ENCODE measurements at regions not wholly inside any gene's neighbourhood (a gene's known extent, or its start where the extent isn't known, plus 50 kb on each side); places are given as distances from the start of the nearest gene placed in this dataset.

DNA sequence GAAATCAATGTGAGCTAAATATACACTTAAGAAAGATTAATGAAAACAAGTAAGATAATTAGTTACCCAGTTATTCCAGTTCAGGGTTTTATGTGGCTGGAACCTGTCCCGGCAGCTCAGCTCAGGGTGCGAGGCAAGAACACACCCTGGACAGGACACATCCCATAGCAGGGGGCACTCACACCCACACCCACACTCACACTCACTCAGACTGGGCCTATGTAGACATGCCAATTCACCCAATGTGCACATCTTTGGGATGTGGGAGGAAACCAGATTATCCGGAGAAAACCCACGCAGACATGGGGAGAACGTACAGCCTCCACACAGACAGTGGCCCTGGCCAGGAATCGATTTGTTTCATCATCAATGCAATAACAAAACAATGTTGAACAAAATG is 66.0 kb upstream of the TMCC3 start:
- intact Hi-C loops (cut with DNase I) = no loop called here
- DNase-seq (ENCODE audit: extremely low spot score in 2 of 2) = peak in 1 of 2 donors; percentile 56
- TF ChIP-seq, protein P1, sequence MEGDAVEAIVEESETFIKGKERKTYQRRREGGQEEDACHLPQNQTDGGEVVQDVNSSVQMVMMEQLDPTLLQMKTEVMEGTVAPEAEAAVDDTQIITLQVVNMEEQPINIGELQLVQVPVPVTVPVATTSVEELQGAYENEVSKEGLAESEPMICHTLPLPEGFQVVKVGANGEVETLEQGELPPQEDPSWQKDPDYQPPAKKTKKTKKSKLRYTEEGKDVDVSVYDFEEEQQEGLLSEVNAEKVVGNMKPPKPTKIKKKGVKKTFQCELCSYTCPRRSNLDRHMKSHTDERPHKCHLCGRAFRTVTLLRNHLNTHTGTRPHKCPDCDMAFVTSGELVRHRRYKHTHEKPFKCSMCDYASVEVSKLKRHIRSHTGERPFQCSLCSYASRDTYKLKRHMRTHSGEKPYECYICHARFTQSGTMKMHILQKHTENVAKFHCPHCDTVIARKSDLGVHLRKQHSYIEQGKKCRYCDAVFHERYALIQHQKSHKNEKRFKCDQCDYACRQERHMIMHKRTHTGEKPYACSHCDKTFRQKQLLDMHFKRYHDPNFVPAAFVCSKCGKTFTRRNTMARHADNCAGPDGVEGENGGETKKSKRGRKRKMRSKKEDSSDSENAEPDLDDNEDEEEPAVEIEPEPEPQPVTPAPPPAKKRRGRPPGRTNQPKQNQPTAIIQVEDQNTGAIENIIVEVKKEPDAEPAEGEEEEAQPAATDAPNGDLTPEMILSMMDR (IDR thresholded peaks at IDR 0.05) = no peak
- TF ChIP-seq POLR2AphosphoS5 (IDR thresholded peaks at IDR 0.05; ENCODE audit: insufficient read depth in 1 of 2, low read depth in 1 of 2) (no peak), POLR2A (IDR thresholded peaks at IDR 0.05) (no peak)
- H3K4me1 ChIP-seq = peaks cover 7% of the 10 kb centered on the region
- no peak overlapping the region for H3K4me3 ChIP-seq
- H3K9me3 ChIP-seq = no peaks in the 10 kb centered on the region
- no peak overlapping the region for H3K27ac ChIP-seq
- H3K36me3 ChIP-seq = no peaks in the 10 kb centered on the region
- H3K27me3 ChIP-seq = no peaks in the 10 kb centered on the region

DNA sequence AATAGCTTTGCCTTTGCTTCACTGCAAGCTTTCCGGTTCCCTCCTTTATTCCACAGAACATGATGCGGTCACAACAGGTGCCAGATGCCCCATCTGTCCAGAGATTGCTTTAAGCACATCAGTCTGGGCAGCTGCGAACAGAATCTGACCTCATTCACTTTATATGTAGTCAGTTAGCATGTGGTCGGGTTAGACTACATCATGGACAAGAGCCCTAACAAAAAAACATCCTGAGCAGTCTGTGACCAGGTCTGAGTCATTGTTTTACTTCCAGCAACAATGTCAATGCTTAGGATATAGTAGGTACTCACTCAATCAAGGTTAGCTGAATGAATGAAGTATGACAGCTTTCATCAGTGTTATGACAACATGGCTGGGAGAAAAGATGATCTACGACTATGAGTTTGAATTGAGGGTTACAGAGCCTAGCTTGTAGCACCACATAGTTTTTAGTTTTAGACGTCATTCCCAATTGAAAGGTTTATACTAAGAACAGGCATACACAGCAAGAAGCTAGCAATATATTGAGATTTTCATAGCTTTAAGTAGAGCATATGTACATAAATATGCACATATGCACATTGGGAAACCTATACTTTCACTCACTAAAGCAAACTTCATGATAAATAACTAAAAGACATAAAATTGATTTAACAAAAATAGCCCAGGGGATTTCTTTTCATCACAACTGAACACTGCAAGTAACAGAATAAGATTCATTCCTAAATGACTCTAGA is 64.2 kb upstream of the TMCC3 start:
- TF ChIP-seq, protein P1 (IDR thresholded peaks at IDR 0.05) = no peak
- no peak for TF ChIP-seq POLR2AphosphoS5 (IDR thresholded peaks at IDR 0.05; ENCODE audit: insufficient read depth in 1 of 2, low read depth in 1 of 2)
- no peak for TF ChIP-seq POLR2A (IDR thresholded peaks at IDR 0.05)
- intact Hi-C loops (cut with DNase I) = no loop called here
- H3K36me3 ChIP-seq = no peaks in the 10 kb centered on the region

DNA sequence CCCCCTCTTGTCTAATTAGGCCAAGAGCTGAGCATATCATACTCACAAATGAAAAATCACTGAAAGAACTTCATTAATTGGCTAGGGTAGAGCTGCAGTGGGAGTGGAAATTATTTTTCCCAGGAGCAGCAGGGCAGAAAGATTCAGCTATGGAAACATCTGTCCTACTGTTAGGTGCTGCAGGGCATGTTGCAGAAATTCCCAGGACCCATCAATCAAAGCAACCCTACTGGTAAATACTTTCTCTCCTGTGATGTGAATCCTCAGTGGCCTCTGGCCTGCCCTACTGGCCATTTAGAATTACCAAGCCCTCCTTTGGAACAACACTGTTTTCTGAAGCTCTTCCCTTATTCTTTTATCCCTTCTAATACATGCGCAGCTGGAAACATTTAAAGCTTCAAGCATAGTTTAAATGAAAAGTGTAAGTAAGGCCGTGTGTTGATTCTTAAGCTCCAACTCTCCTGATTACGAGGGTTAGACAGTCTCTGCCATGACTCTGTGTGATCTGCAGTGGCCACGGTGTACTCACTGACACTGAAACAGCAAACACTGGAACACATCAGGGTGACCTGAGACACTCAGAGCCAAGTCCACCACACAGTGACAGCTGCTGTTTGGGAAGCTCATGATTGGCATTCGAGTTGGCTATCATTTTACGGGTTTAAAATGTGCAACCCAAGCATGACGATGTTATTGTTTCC is 62.6 kb upstream of the TMCC3 start:
- peak in 1 of 2 donors; percentile 37 for DNase-seq (ENCODE audit: extremely low spot score in 2 of 2)
- Histone ChIP-seq H3K9me3 (no peaks in the 10 kb centered on the region), H3K4me3 (no peak overlapping the region), H3K36me3 (no peaks in the 10 kb centered on the region), H3K4me1 (peaks cover 16% of the 10 kb centered on the region), H3K27ac (no peak overlapping the region), H3K27me3 (no peaks in the 10 kb centered on the region)
- TF ChIP-seq POLR2AphosphoS5 (IDR thresholded peaks at IDR 0.05; ENCODE audit: insufficient read depth in 1 of 2, low read depth in 1 of 2) (no peak), POLR2A (IDR thresholded peaks at IDR 0.05) (no peak)
- TF ChIP-seq, protein P1 (IDR thresholded peaks at IDR 0.05) = no peak
- intact Hi-C loops (cut with DNase I) = no loop called here

More for the DNA sequence above, 64.2 kb upstream of the TMCC3 start:
- Histone ChIP-seq H3K4me3 (no peak overlapping the region), H3K27ac (no peak overlapping the region), H3K9me3 (no peaks in the 10 kb centered on the region), H3K27me3 (no peaks in the 10 kb centered on the region), H3K4me1 (peaks cover 7% of the 10 kb centered on the region)
- peak in 1 of 2 donors; percentile 47 for DNase-seq (ENCODE audit: extremely low spot score in 2 of 2)

DNA sequence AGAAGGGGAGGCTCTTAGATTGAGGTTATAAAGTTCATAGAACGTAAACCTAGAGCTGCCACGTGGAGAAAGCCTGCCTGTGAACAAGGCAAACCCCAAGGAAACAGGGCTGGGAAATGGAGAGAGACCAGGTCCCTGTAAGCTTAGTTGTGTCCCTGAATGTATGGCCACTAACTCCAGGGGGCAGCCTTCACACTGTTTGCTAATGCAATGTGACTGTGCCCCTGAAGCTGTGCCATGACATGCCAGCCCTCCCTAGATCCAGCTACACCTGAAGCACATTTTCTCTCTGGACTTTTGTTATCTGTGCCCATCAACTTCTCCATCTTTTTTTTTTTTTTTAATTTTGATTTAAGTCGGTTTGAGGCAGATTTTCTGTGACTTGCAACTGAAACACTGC is 60.6 kb upstream of the TMCC3 start:
- no peak for DNase-seq (ENCODE audit: extremely low spot score in 2 of 2)
- intact Hi-C loops (cut with DNase I) = no loop called here
- peaks cover 28% of the 10 kb centered on the region for H3K4me1 ChIP-seq
- TF ChIP-seq, protein P1 (IDR thresholded peaks at IDR 0.05) = no peak
- TF ChIP-seq POLR2A (IDR thresholded peaks at IDR 0.05) (no peak), POLR2AphosphoS5 (IDR thresholded peaks at IDR 0.05; ENCODE audit: insufficient read depth in 1 of 2, low read depth in 1 of 2) (no peak)
- H3K36me3 ChIP-seq = no peaks in the 10 kb centered on the region
- no peak overlapping the region for H3K4me3 ChIP-seq
- no peaks in the 10 kb centered on the region for H3K9me3 ChIP-seq
- H3K27ac ChIP-seq = no peak overlapping the region
- H3K27me3 ChIP-seq = no peaks in the 10 kb centered on the region

DNA sequence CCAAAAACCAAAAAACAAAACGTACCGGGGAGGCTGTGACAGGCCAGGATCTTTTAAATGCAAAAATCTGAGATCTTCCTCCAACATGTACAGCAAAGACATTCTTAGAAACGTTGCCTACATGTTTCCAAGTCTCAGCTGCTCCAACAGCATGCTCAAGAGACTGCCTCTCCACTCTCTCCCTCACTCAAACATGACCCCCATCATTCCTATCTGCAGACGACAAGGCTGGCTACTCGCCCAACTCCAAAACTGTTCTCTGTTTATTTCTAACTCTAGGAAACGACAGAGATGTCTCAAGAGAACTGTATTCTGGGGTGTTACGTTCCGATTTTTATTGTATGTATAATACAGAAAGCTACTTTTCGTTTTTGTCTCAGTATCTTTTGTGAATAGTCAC is 57.5 kb upstream of the TMCC3 start:
- H3K4me3 ChIP-seq = peak overlapping the region in 1 of 2 donors; percentile 9
- H3K4me1 ChIP-seq = peaks cover 55% of the 10 kb centered on the region
- no peaks in the 10 kb centered on the region for H3K36me3 ChIP-seq
- no peaks in the 10 kb centered on the region for H3K27me3 ChIP-seq
- DNase-seq (ENCODE audit: extremely low spot score in 2 of 2) = peak in 1 of 2 donors; percentile 72
- H3K27ac ChIP-seq = peak overlapping the region; percentile 35
- H3K9me3 ChIP-seq = no peaks in the 10 kb centered on the region
- TF ChIP-seq, protein P1 (IDR thresholded peaks at IDR 0.05) = no peak
- TF ChIP-seq POLR2A (IDR thresholded peaks at IDR 0.05) = no peak
- TF ChIP-seq POLR2AphosphoS5 (IDR thresholded peaks at IDR 0.05; ENCODE audit: insufficient read depth in 1 of 2, low read depth in 1 of 2) = no peak
- intact Hi-C loops (cut with DNase I) = no loop called here
